Activated naive CD4-positive, alpha-beta T cell treated with anti-CD3 and anti-CD28 coated beads for 36 hours (primary cell): ENCODE measurements at regions not wholly inside any gene's neighbourhood (a gene's known extent, or its start where the extent isn't known, plus 50 kb on each side); places are given as distances from the start of the nearest gene placed in this dataset.
"Not testable (repeated sequence)": the region's sequence is repeated elsewhere in the genome, so short reads cannot be mapped to it uniquely, and the experiment has no call there.

Experiments
- CTCF ChIA-PET: fragments of 350-600 bp; sonication (Branson Sonifier 250); formaldehyde crosslinking; loops from one replicate; lab custom pipeline; 2021; ENCODE audit warnings: antibody characterized with exemption; lab: Charles Lee
- DNase-seq: peaks from one replicate; pipeline ENCODE4 v3.0.0-alpha.2; 2020
- H3K27ac Mint-ChIP-seq: one replicate; pipeline ENCODE4 v1.8.0; 2021; ENCODE audit warnings: mild to moderate bottlenecking, mixed read lengths
- H3K27me3 Mint-ChIP-seq: one replicate; pipeline ENCODE4 v1.8.0; 2021; ENCODE audit warnings: low read depth, mixed read lengths
- H3K36me3 Mint-ChIP-seq: one replicate; pipeline ENCODE4 v1.8.0; 2021; ENCODE audit warnings: low read depth, mixed read lengths
- H3K4me1 Mint-ChIP-seq: one replicate; pipeline ENCODE4 v1.8.0; 2021; ENCODE audit warnings: low read depth, mixed read lengths
- H3K4me3 Mint-ChIP-seq: one replicate; pipeline ENCODE4 v1.8.0; 2021; ENCODE audit warnings: mild to moderate bottlenecking, moderate library complexity, mixed read lengths
- H3K9me3 Mint-ChIP-seq: one replicate; pipeline ENCODE4 v1.8.0; 2021; ENCODE audit warnings: mixed read lengths
- intact Hi-C: fragments of 100-400 bp; cut with micrococcal nuclease; formaldehyde crosslinking; loops from one replicate; pipeline ENCODE4 v1.15.1; 2023

- peaks cover 7% of the 10 kb centered on the region for H3K9me3 Mint-ChIP-seq
- intact Hi-C loops, result no loop called here
- peaks cover 5% of the 10 kb centered on the region for H3K27me3 Mint-ChIP-seq
- H3K4me3 Mint-ChIP-seq, result no peak overlapping the region
- DNase-seq, result no peak
- H3K36me3 Mint-ChIP-seq, result no peaks in the 10 kb centered on the region
- H3K4me1 Mint-ChIP-seq, result no peaks in the 10 kb centered on the region
- CTCF ChIA-PET, result no interaction called here
- no peak overlapping the region for H3K27ac Mint-ChIP-seq
These were observed 151.0 kb upstream of the NEBL start for GRCh38 chr10:21048068-21048467.

- intact Hi-C loops, result no loop called here
- no peak for DNase-seq
- H3K4me3 Mint-ChIP-seq, result no peak overlapping the region
- H3K27me3 Mint-ChIP-seq, result peaks cover 5% of the 10 kb centered on the region
- H3K27ac Mint-ChIP-seq, result no peak overlapping the region
- CTCF ChIA-PET, result interaction anchor here (0.6 to 1.0 kb wide), 2 partner anchors 38 to 196 kb away, joined by 3 read pairs; no protein-coding TSS in a partner anchor
- peaks cover 7% of the 10 kb centered on the region for H3K9me3 Mint-ChIP-seq
- no peaks in the 10 kb centered on the region for H3K36me3 Mint-ChIP-seq
- H3K4me1 Mint-ChIP-seq, result no peaks in the 10 kb centered on the region
These were observed 150.4 kb upstream of the NEBL start for GRCh38 chr10:21047511-21047910.

GRCh38 chr10:21047096-21047495 is 150.0 kb upstream of the NEBL start:
- Mint-ChIP-seq H3K36me3 (no peaks in the 10 kb centered on the region), H3K27me3 (peaks cover 5% of the 10 kb centered on the region), H3K9me3 (peaks cover 7% of the 10 kb centered on the region), H3K27ac (no peak overlapping the region), H3K4me3 (no peak overlapping the region), H3K4me1 (no peaks in the 10 kb centered on the region)
- intact Hi-C loops, result no loop called here
- CTCF ChIA-PET, result interaction anchor here (0.6 to 1.0 kb wide), 2 partner anchors 38 to 195 kb away, joined by 3 read pairs; no protein-coding TSS in a partner anchor
- DNase-seq, result no peak

- intact Hi-C loops, result no loop called here
- H3K4me1 Mint-ChIP-seq, result no peaks in the 10 kb centered on the region
- CTCF ChIA-PET, result interaction anchor here (0.8 kb wide), 1 partner anchor 26 kb away, joined by 3 read pairs; no protein-coding TSS in a partner anchor
These were observed 145.9 kb upstream of the NEBL start for GRCh38 chr10:21043044-21043443.

GRCh38 chr10:21042536-21042935 is 145.4 kb upstream of the NEBL start:
- CTCF ChIA-PET, result interaction anchor here (0.8 kb wide), 1 partner anchor 26 kb away, joined by 3 read pairs; no protein-coding TSS in a partner anchor
- no peaks in the 10 kb centered on the region for H3K4me1 Mint-ChIP-seq
- intact Hi-C loops, result no loop called here

More at GRCh38 chr10:21043044-21043443, 145.9 kb upstream of the NEBL start:
- H3K4me3 Mint-ChIP-seq, result no peak overlapping the region
- H3K36me3 Mint-ChIP-seq, result no peaks in the 10 kb centered on the region
- no peak overlapping the region for H3K27ac Mint-ChIP-seq
- H3K27me3 Mint-ChIP-seq, result peaks cover 5% of the 10 kb centered on the region
- no peak for DNase-seq
- H3K9me3 Mint-ChIP-seq, result peaks cover 2% of the 10 kb centered on the region

GRCh38 chr10:21041763-21042458 is 144.8 kb upstream of the NEBL start:
- Mint-ChIP-seq H3K9me3 (peaks cover 2% of the 10 kb centered on the region), H3K4me3 (no peak overlapping the region), H3K27me3 (peaks cover 5% of the 10 kb centered on the region), H3K4me1 (no peaks in the 10 kb centered on the region), H3K27ac (no peak overlapping the region), H3K36me3 (no peaks in the 10 kb centered on the region)
- no peak for DNase-seq
- CTCF ChIA-PET, result no interaction called here
- intact Hi-C loops, result no loop called here

More at GRCh38 chr10:21042536-21042935, 145.4 kb upstream of the NEBL start:
- no peak overlapping the region for H3K27ac Mint-ChIP-seq
- no peak overlapping the region for H3K4me3 Mint-ChIP-seq
- no peak for DNase-seq
- peaks cover 5% of the 10 kb centered on the region for H3K27me3 Mint-ChIP-seq
- peaks cover 2% of the 10 kb centered on the region for H3K9me3 Mint-ChIP-seq
- H3K36me3 Mint-ChIP-seq, result no peaks in the 10 kb centered on the region

GRCh38 chr10:21039721-21040120 is 142.6 kb upstream of the NEBL start:
- peaks cover 7% of the 10 kb centered on the region for H3K27me3 Mint-ChIP-seq
- no peaks in the 10 kb centered on the region for H3K36me3 Mint-ChIP-seq
- H3K4me1 Mint-ChIP-seq, result no peaks in the 10 kb centered on the region
- DNase-seq, result no peak
- peaks cover 2% of the 10 kb centered on the region for H3K9me3 Mint-ChIP-seq
- intact Hi-C loops, result no loop called here
- no peak overlapping the region for H3K27ac Mint-ChIP-seq
- CTCF ChIA-PET, result no interaction called here
- no peak overlapping the region for H3K4me3 Mint-ChIP-seq

GRCh38 chr10:21036757-21037156 is 139.6 kb upstream of the NEBL start:
- Mint-ChIP-seq H3K36me3 (no peaks in the 10 kb centered on the region), H3K4me3 (no peak overlapping the region), H3K27ac (no peak overlapping the region), H3K4me1 (no peaks in the 10 kb centered on the region), H3K9me3 (peaks cover 2% of the 10 kb centered on the region), H3K27me3 (peaks cover 4% of the 10 kb centered on the region)
- DNase-seq, result no peak
- CTCF ChIA-PET, result no interaction called here
- intact Hi-C loops, result no loop called here

GRCh38 chr10:21034770-21035169 is 137.7 kb upstream of the NEBL start:
- H3K9me3 Mint-ChIP-seq, CTCF ChIA-PET, H3K4me1 Mint-ChIP-seq, H3K36me3 Mint-ChIP-seq, intact Hi-C loops, H3K27me3 Mint-ChIP-seq, H3K4me3 Mint-ChIP-seq, DNase-seq, H3K27ac Mint-ChIP-seq: not testable (repeated sequence)

- Mint-ChIP-seq H3K9me3 (peaks cover 2% of the 10 kb centered on the region), H3K4me1 (no peaks in the 10 kb centered on the region), H3K27ac (no peak overlapping the region), H3K27me3 (peaks cover 5% of the 10 kb centered on the region), H3K4me3 (no peak overlapping the region), H3K36me3 (no peaks in the 10 kb centered on the region)
- intact Hi-C loops, result no loop called here
- CTCF ChIA-PET, result no interaction called here
- DNase-seq, result no peak
These were observed 137.1 kb upstream of the NEBL start for GRCh38 chr10:21034241-21034640.

- no peak for DNase-seq
- H3K36me3 Mint-ChIP-seq, result no peaks in the 10 kb centered on the region
- H3K27ac Mint-ChIP-seq, result no peak overlapping the region
- no peak overlapping the region for H3K4me3 Mint-ChIP-seq
- intact Hi-C loops, result no loop called here
- CTCF ChIA-PET, result no interaction called here
- peaks cover 5% of the 10 kb centered on the region for H3K27me3 Mint-ChIP-seq
- H3K4me1 Mint-ChIP-seq, result no peaks in the 10 kb centered on the region
- H3K9me3 Mint-ChIP-seq, result no peaks in the 10 kb centered on the region
These were observed 135.6 kb upstream of the NEBL start for GRCh38 chr10:21032587-21033319.

- H3K27me3 Mint-ChIP-seq, result peaks cover 5% of the 10 kb centered on the region
- no peaks in the 10 kb centered on the region for H3K9me3 Mint-ChIP-seq
- no peaks in the 10 kb centered on the region for H3K36me3 Mint-ChIP-seq
- no peak overlapping the region for H3K27ac Mint-ChIP-seq
- no peak for DNase-seq
- no peak overlapping the region for H3K4me3 Mint-ChIP-seq
- H3K4me1 Mint-ChIP-seq, result no peaks in the 10 kb centered on the region
- CTCF ChIA-PET, result no interaction called here
- intact Hi-C loops, result no loop called here
These were observed 134.2 kb upstream of the NEBL start for GRCh38 chr10:21031232-21031795.
